HUES48 (cell line): ENCODE measurements at regions not wholly inside any gene's neighbourhood (a gene's known extent, or its start where the extent isn't known, plus 50 kb on each side); places are given as distances from the start of the nearest gene placed in this dataset.
"Not testable (repeated sequence)": the region's sequence is repeated elsewhere in the genome, so short reads cannot be mapped to it uniquely, and the experiment has no call there.

Experiments used
- H3K27ac ChIP-seq: one replicate; pipeline ENCODE4 v1.7.0; 2013; ENCODE audit warnings: low read depth, low read length, inconsistent platforms
- H3K27me3 ChIP-seq: 2 replicates; pipeline ENCODE4 v1.6.1; 2013; ENCODE audit warnings: mild to moderate bottlenecking, low read length; ENCODE audit not compliant: control insufficient read depth, insufficient read depth
- H3K36me3 ChIP-seq: 2 replicates; pipeline ENCODE4 v1.6.1; 2013; ENCODE audit warnings: low read length; ENCODE audit not compliant: control insufficient read depth, insufficient read depth
- H3K4me1 ChIP-seq: 2 replicates; pipeline ENCODE4 v1.6.1; 2013; ENCODE audit warnings: mild to moderate bottlenecking, low read length; ENCODE audit not compliant: control insufficient read depth, insufficient read depth
- H3K4me3 ChIP-seq: 2 replicates; pipeline ENCODE4 v1.5.1; 2013; ENCODE audit warnings: mild to moderate bottlenecking, low read depth, low read length
- H3K9ac ChIP-seq: 2 replicates; pipeline ENCODE4 v1.6.1; 2013; ENCODE audit warnings: mild to moderate bottlenecking, low read depth, low read length, moderate library complexity
- H3K9me3 ChIP-seq: 2 replicates; pipeline ENCODE4 v1.6.1; 2013; ENCODE audit warnings: low read length; ENCODE audit not compliant: control insufficient read depth, insufficient read depth

GRCh38 chr5:39611076-39611475 is 186.3 kb upstream of the DAB2 start:
- not testable (repeated sequence) for H3K36me3 ChIP-seq, H3K4me1 ChIP-seq, H3K27ac ChIP-seq, H3K4me3 ChIP-seq, H3K9ac ChIP-seq, H3K27me3 ChIP-seq, H3K9me3 ChIP-seq

GRCh38 chr5:39608024-39608423 is 183.2 kb upstream of the DAB2 start:
- H3K27ac ChIP-seq = no peak overlapping the region
- no peak overlapping the region for H3K4me3 ChIP-seq
- H3K9ac ChIP-seq = no peak overlapping the region
- H3K4me1 ChIP-seq = no peaks in the 10 kb centered on the region
- no peaks in the 10 kb centered on the region for H3K27me3 ChIP-seq
- H3K36me3 ChIP-seq = no peaks in the 10 kb centered on the region
- no peaks in the 10 kb centered on the region for H3K9me3 ChIP-seq

- Histone ChIP-seq H3K9me3 (no peaks in the 10 kb centered on the region), H3K4me3 (no peak overlapping the region), H3K27ac (no peak overlapping the region), H3K36me3 (no peaks in the 10 kb centered on the region), H3K27me3 (no peaks in the 10 kb centered on the region), H3K4me1 (no peaks in the 10 kb centered on the region), H3K9ac (no peak overlapping the region)
These were observed 181.8 kb upstream of the DAB2 start for GRCh38 chr5:39606591-39606990.

GRCh38 chr5:39605588-39606575 is 181.1 kb upstream of the DAB2 start:
- H3K9me3 ChIP-seq = no peaks in the 10 kb centered on the region
- H3K4me1 ChIP-seq = no peaks in the 10 kb centered on the region
- no peak overlapping the region for H3K27ac ChIP-seq
- no peaks in the 10 kb centered on the region for H3K36me3 ChIP-seq
- H3K27me3 ChIP-seq = no peaks in the 10 kb centered on the region
- H3K4me3 ChIP-seq = no peak overlapping the region
- no peak overlapping the region for H3K9ac ChIP-seq

GRCh38 chr5:39605145-39605544 is 180.4 kb upstream of the DAB2 start:
- no peaks in the 10 kb centered on the region for H3K27me3 ChIP-seq
- no peaks in the 10 kb centered on the region for H3K9me3 ChIP-seq
- no peaks in the 10 kb centered on the region for H3K36me3 ChIP-seq
- no peak overlapping the region for H3K27ac ChIP-seq
- H3K9ac ChIP-seq = no peak overlapping the region
- no peaks in the 10 kb centered on the region for H3K4me1 ChIP-seq
- no peak overlapping the region for H3K4me3 ChIP-seq

GRCh38 chr5:39604491-39604890 is 179.7 kb upstream of the DAB2 start:
- no peak overlapping the region for H3K27ac ChIP-seq
- no peak overlapping the region for H3K4me3 ChIP-seq
- H3K9me3 ChIP-seq = no peaks in the 10 kb centered on the region
- no peaks in the 10 kb centered on the region for H3K36me3 ChIP-seq
- H3K27me3 ChIP-seq = no peaks in the 10 kb centered on the region
- H3K4me1 ChIP-seq = no peaks in the 10 kb centered on the region
- H3K9ac ChIP-seq = no peak overlapping the region

- H3K4me1 ChIP-seq = no peaks in the 10 kb centered on the region
- no peak overlapping the region for H3K9ac ChIP-seq
- no peak overlapping the region for H3K4me3 ChIP-seq
- no peaks in the 10 kb centered on the region for H3K9me3 ChIP-seq
- H3K36me3 ChIP-seq = no peaks in the 10 kb centered on the region
- no peaks in the 10 kb centered on the region for H3K27me3 ChIP-seq
- H3K27ac ChIP-seq = no peak overlapping the region
These were observed 175.1 kb upstream of the DAB2 start for GRCh38 chr5:39599721-39600431.

- no peaks in the 10 kb centered on the region for H3K9me3 ChIP-seq
- no peaks in the 10 kb centered on the region for H3K27me3 ChIP-seq
- H3K4me3 ChIP-seq = no peak overlapping the region
- no peak overlapping the region; the same call in 1 of the 2 replicates for H3K9ac ChIP-seq
- H3K36me3 ChIP-seq = no peaks in the 10 kb centered on the region
- no peaks in the 10 kb centered on the region for H3K4me1 ChIP-seq
- peak overlapping the region; percentile 16 for H3K27ac ChIP-seq
These were observed 174.0 kb upstream of the DAB2 start for GRCh38 chr5:39598661-39599248.

- no peaks in the 10 kb centered on the region for H3K36me3 ChIP-seq
- no peak overlapping the region for H3K27ac ChIP-seq
- H3K27me3 ChIP-seq = no peaks in the 10 kb centered on the region
These were observed 163.4 kb upstream of the DAB2 start for GRCh38 chr5:39588179-39588578.

GRCh38 chr5:39587675-39588074 is 162.9 kb upstream of the DAB2 start:
- no peak overlapping the region for H3K9ac ChIP-seq
- no peaks in the 10 kb centered on the region for H3K9me3 ChIP-seq
- no peak overlapping the region for H3K4me3 ChIP-seq
- H3K36me3 ChIP-seq = no peaks in the 10 kb centered on the region
- no peak overlapping the region for H3K27ac ChIP-seq
- no peaks in the 10 kb centered on the region for H3K4me1 ChIP-seq
- H3K27me3 ChIP-seq = no peaks in the 10 kb centered on the region

More at GRCh38 chr5:39588179-39588578, 163.4 kb upstream of the DAB2 start:
- Histone ChIP-seq H3K9ac (no peak overlapping the region), H3K4me1 (no peaks in the 10 kb centered on the region), H3K4me3 (no peak overlapping the region), H3K9me3 (no peaks in the 10 kb centered on the region)

GRCh38 chr5:39586185-39586584 is 161.4 kb upstream of the DAB2 start:
- Histone ChIP-seq H3K27ac (no peak overlapping the region), H3K9ac (no peak overlapping the region), H3K27me3 (no peaks in the 10 kb centered on the region), H3K36me3 (no peaks in the 10 kb centered on the region), H3K4me3 (no peak overlapping the region), H3K9me3 (no peaks in the 10 kb centered on the region), H3K4me1 (no peaks in the 10 kb centered on the region)
